HFFc6 (cell line): ENCODE measurements at regions not wholly inside any gene's neighbourhood (a gene's known extent, or its start where the extent isn't known, plus 50 kb on each side); places are given as distances from the start of the nearest gene placed in this dataset.
"Not testable (repeated sequence)": the region's sequence is repeated elsewhere in the genome, so short reads cannot be mapped to it uniquely, and the experiment has no call there.

ENCODE experiments used
- DNase-seq: peaks from one replicate; pipeline ENCODE4 v3.0.0-alpha.2; 2018
- H3K27ac Mint-ChIP-seq: 2 replicates; pipeline ENCODE4 v1.8.0; 2020; ENCODE audit warnings: mild to moderate bottlenecking, mixed read lengths
- H3K27me3 Mint-ChIP-seq: 2 replicates; pipeline ENCODE4 v1.8.0; 2021; ENCODE audit warnings: mild to moderate bottlenecking, moderate library complexity, mixed read lengths; ENCODE audit not compliant: insufficient read depth
- H3K36me3 Mint-ChIP-seq: 2 replicates; pipeline ENCODE4 v1.8.0; 2021; ENCODE audit warnings: low read depth, mixed read lengths
- H3K4me1 Mint-ChIP-seq: 2 replicates; pipeline ENCODE4 v1.8.0; 2020; ENCODE audit warnings: low read depth, mixed read lengths
- H3K4me3 Mint-ChIP-seq: 2 replicates; pipeline ENCODE4 v1.8.0; 2020; ENCODE audit warnings: mild to moderate bottlenecking, moderate library complexity, mixed read lengths
- H3K9me3 Mint-ChIP-seq: 2 replicates; pipeline ENCODE4 v1.8.0; 2020; ENCODE audit warnings: mild to moderate bottlenecking, mixed read lengths

DNA sequence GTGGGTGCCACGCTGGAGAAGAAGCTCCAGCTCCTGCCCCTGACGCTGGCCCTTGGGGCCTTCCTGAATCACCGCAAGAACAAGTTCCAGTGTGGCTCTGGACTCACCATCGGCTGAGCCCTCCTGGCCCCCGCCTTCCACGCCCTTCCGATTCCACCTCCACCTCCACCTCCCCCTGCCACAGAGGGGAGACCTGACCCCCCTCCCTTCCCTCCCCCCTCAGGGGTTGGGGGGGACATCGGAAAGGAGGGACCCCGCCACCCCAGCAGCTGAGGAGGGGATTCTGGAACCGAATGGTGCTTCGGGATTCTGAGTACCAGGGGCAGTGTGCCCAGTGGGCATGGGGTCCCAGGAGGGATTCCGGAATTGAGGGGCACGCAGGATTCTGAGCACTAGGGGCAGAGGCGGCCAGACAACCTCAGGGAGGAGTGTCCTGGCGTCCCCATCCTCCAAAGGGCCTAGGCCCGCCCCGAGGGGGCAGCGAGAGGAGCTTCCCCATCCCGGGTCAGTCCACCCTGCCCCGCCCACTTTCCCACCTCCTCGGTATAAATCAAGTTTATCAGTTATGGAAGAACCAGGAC, 166.0 kb downstream of the POTEG start:
- not testable (repeated sequence) for H3K27me3 Mint-ChIP-seq, H3K27ac Mint-ChIP-seq, DNase-seq, H3K36me3 Mint-ChIP-seq, H3K4me3 Mint-ChIP-seq, H3K9me3 Mint-ChIP-seq, H3K4me1 Mint-ChIP-seq

- not testable (repeated sequence) for H3K27me3 Mint-ChIP-seq, H3K4me3 Mint-ChIP-seq, H3K9me3 Mint-ChIP-seq, DNase-seq, H3K27ac Mint-ChIP-seq, H3K36me3 Mint-ChIP-seq, H3K4me1 Mint-ChIP-seq
Measured at GRCh38 chr14:19272235-19272634, 161.9 kb downstream of the POTEG start.

GRCh38 chr14:19289669-19290068, 144.5 kb downstream of the POTEG start:
- not testable (repeated sequence) for H3K4me1 Mint-ChIP-seq, H3K9me3 Mint-ChIP-seq, H3K27ac Mint-ChIP-seq, H3K36me3 Mint-ChIP-seq, H3K4me3 Mint-ChIP-seq, DNase-seq, H3K27me3 Mint-ChIP-seq

- H3K36me3 Mint-ChIP-seq, DNase-seq, H3K4me1 Mint-ChIP-seq, H3K27me3 Mint-ChIP-seq, H3K27ac Mint-ChIP-seq, H3K4me3 Mint-ChIP-seq, H3K9me3 Mint-ChIP-seq: not testable (repeated sequence)
Measured at GRCh38 chr14:19300243-19300642, 133.9 kb downstream of the POTEG start.

GRCh38 chr14:19300838-19301237, 133.3 kb downstream of the POTEG start:
- H3K36me3 Mint-ChIP-seq, DNase-seq, H3K27ac Mint-ChIP-seq, H3K4me3 Mint-ChIP-seq, H3K4me1 Mint-ChIP-seq, H3K9me3 Mint-ChIP-seq, H3K27me3 Mint-ChIP-seq: not testable (repeated sequence)

DNA sequence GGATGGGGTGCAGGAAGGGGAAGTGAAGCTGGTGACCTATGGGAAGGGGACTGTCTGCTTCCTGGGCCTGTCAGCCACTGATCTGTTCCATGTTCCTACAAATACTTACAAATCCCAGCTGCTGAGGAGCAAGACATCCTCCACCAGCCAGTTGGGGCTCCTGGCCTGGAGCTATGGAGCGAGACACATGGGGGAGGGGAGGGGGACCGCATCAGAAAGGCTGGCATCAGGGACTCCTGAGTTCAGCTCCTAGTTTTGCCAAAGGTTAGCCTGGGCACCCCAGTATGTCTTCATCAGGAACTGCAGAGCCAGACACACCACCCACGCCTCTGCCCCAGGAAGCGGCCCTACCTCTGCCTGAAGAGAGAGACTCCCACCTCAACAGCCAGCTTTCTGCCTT, 130.3 kb downstream of the POTEG start:
- H3K4me3 Mint-ChIP-seq, DNase-seq, H3K27ac Mint-ChIP-seq, H3K36me3 Mint-ChIP-seq, H3K27me3 Mint-ChIP-seq, H3K9me3 Mint-ChIP-seq, H3K4me1 Mint-ChIP-seq: not testable (repeated sequence)

- H3K36me3 Mint-ChIP-seq, H3K9me3 Mint-ChIP-seq, H3K27ac Mint-ChIP-seq, DNase-seq, H3K4me1 Mint-ChIP-seq, H3K4me3 Mint-ChIP-seq, H3K27me3 Mint-ChIP-seq: not testable (repeated sequence)
Measured at GRCh38 chr14:19304442-19304841, 129.7 kb downstream of the POTEG start.

DNA sequence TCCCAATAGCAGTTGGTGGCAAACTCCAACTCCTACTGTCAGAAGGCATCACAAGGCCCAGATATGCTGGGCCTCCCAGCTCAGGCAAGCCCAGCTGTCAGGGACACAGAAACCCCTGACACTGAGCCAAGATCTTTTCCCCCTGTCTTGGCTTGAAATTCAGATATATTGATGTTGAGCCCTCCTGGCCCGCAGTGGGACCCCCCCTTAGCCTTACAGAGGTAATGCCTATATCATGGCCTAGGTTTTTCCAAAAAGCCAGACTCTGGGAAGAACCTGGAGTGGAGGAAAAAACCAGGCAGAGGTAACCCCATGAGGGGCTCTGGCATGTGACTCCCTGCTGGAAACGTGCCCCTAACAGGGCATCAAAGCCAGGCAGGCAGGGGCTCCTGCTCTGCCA, 129.2 kb downstream of the POTEG start:
- H3K27me3 Mint-ChIP-seq, H3K36me3 Mint-ChIP-seq, H3K27ac Mint-ChIP-seq, H3K9me3 Mint-ChIP-seq, H3K4me1 Mint-ChIP-seq, DNase-seq, H3K4me3 Mint-ChIP-seq: not testable (repeated sequence)

DNA sequence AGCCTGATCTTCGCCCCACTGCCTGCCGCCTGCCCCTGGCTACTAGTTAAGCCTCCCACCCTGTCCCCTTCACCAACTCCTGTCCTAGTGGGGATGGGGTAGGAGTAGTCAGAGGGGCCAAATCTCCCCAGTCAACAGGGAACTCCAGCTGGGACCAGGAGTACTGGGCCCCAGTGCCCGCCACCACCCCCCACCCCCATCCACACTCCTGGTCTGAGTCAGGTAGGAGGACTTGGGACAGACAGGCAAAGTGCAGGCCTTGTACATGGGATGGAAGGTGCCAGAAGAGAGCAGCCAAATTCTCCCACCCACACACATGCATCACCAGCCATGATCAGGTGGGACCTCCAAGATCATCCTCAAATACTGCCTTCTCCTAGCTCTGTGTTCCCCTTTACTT, 128.4 kb downstream of the POTEG start:
- H3K36me3 Mint-ChIP-seq, H3K27me3 Mint-ChIP-seq, DNase-seq, H3K4me3 Mint-ChIP-seq, H3K9me3 Mint-ChIP-seq, H3K4me1 Mint-ChIP-seq, H3K27ac Mint-ChIP-seq: not testable (repeated sequence)

GRCh38 chr14:19306405-19306804, 127.7 kb downstream of the POTEG start:
- H3K4me1 Mint-ChIP-seq, DNase-seq, H3K36me3 Mint-ChIP-seq, H3K4me3 Mint-ChIP-seq, H3K9me3 Mint-ChIP-seq, H3K27ac Mint-ChIP-seq, H3K27me3 Mint-ChIP-seq: not testable (repeated sequence)

- H3K9me3 Mint-ChIP-seq, H3K27me3 Mint-ChIP-seq, DNase-seq, H3K4me1 Mint-ChIP-seq, H3K36me3 Mint-ChIP-seq, H3K4me3 Mint-ChIP-seq, H3K27ac Mint-ChIP-seq: not testable (repeated sequence)
Measured at GRCh38 chr14:19311023-19311422, 123.1 kb downstream of the POTEG start.

DNA sequence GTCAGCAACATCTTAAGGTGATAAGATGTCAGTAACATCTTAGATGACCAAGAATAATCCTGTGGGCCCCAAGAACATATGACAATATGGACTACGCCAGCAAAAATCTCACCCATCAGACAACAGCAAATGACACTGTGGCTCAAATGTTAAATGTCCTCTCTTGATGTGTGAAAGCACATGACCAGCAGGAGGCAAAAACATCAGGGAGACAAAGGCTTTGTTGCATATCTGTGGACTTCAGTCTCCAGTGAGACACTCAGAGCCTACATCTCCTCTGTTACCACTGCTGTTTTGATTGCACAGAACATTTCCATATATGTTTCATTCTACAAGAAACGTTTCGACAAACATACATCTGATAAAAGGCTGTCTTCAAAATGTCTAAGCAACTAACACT, 103.5 kb downstream of the POTEG start:
- H3K4me1 Mint-ChIP-seq, H3K9me3 Mint-ChIP-seq, DNase-seq, H3K27me3 Mint-ChIP-seq, H3K36me3 Mint-ChIP-seq, H3K4me3 Mint-ChIP-seq, H3K27ac Mint-ChIP-seq: not testable (repeated sequence)

DNA sequence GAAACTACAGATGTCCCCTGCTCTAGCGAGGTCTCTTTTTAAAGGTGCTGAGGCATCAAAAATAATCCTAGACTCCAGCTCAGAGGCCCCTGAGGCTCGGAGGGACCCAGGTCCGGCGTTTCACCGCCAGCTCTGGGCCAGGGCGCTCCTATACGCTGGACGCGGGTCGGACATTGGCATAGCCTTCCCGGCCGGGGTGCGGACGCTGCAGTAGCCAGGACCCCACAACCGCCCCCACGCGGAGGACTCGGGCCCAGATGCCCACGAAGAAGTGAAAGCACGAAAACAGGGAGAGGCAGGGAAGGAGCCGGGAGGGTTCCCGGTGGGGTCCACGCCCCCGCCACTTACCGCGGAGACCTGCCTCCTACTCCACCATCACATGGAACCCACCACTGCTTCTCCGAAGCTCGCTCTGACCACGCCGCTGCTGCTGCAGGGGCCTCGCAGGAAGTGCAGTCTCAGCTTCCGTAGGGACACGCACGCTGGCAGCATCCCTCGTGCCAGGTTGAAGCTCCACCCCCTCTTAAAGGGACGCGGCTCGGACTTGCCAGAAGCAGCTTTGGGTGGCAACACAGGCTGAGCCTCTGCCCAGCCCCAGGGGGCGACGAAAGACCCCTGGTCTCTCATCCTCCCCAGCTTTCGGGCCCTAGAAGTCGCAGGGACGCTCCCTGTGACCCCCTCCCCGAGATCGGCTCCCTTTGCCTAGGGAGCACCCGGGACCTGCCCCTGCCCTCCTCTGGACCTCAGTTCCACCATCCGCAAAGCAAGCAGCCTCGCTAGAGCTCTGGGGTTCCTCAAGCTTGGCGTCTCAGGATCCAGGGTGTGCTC, 96.7 kb downstream of the POTEG start:
- not testable (repeated sequence) for H3K27me3 Mint-ChIP-seq, DNase-seq, H3K27ac Mint-ChIP-seq, H3K9me3 Mint-ChIP-seq, H3K4me1 Mint-ChIP-seq, H3K36me3 Mint-ChIP-seq, H3K4me3 Mint-ChIP-seq

- H3K4me1 Mint-ChIP-seq, H3K27me3 Mint-ChIP-seq, H3K9me3 Mint-ChIP-seq, H3K4me3 Mint-ChIP-seq, H3K27ac Mint-ChIP-seq, H3K36me3 Mint-ChIP-seq, DNase-seq: not testable (repeated sequence)
Measured at GRCh38 chr14:19338060-19338372, 96.1 kb downstream of the POTEG start.

GRCh38 chr14:19340976-19341375, 93.2 kb downstream of the POTEG start:
- H3K4me3 Mint-ChIP-seq, H3K4me1 Mint-ChIP-seq, H3K27me3 Mint-ChIP-seq, H3K36me3 Mint-ChIP-seq, H3K27ac Mint-ChIP-seq, H3K9me3 Mint-ChIP-seq, DNase-seq: not testable (repeated sequence)
